Glomerular visceral epithelial cell (primary cell): ENCODE measurements at regions not wholly inside any gene's neighbourhood (a gene's known extent, or its start where the extent isn't known, plus 50 kb on each side); places are given as distances from the start of the nearest gene placed in this dataset.

Experiments used
- DNase-seq: peaks from one replicate; pipeline ENCODE4 v3.0.0-alpha.2; 2016; ENCODE audit errors: extremely low spot score

GRCh38 chr15:66615846-66616245, 50.0 kb upstream of the LCTL start:
- DNase-seq = no peak

GRCh38 chr15:66617137-66618090, 51.6 kb upstream of the LCTL start:
- DNase-seq = peak; percentile 75

DNA sequence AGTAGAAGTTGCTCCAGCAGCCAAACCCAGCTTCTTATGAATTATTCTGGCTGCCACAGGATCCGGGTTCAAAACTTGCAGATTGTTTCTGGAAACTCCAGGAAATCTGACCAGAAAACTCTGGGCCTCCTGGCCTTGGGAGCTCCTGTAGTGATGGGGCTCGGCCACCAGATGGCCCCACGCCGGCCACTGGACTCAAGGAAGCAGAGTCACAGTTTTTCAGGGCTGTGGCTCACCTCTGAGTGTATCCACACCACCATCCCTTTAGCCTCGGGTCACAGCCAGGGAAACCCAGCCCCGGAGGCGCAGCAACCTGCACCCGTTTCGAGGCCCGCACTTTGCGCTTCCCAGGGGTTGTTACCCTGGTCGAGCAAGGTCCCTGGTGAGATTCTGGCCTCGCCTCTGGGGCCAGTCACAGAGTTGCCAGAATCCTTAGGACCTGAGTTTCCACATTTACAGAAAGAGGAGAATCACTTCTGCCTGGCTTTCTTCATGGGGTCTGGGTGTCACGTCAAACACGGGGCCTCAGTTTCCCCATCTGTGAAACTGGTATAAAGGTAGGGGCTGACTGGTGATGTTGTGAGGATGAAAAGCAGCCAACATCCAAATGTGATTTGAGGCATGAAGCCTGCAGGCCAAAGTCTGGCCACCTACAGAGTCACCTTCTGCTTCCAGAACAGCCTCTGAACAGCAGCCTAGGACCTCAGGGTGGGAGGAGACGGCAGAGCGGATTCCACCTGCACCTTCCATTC, 53.5 kb upstream of the LCTL start:
- DNase-seq = peak; percentile 78

DNA sequence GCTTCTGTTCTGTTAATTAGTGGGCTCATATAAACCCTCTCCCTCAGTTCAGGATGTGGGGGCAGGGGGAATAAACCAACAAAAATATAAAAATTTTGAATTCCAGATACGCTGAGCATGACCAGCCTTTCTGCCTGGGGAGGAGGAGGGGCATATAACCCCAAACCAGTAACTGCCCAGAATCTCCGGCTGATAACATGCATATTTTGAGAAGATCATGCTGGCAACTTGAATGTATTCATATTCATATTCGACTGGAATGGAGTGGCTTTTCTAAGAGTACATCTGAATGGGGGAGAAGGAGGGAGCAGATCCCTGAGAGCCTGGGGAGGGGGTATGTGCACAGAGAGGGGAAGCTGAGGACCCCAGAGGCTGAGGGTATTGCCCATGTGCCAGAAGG, 54.5 kb upstream of the LCTL start:
- DNase-seq = no peak

GRCh38 chr15:66620744-66621344, 55.0 kb upstream of the LCTL start:
- no peak for DNase-seq

DNA sequence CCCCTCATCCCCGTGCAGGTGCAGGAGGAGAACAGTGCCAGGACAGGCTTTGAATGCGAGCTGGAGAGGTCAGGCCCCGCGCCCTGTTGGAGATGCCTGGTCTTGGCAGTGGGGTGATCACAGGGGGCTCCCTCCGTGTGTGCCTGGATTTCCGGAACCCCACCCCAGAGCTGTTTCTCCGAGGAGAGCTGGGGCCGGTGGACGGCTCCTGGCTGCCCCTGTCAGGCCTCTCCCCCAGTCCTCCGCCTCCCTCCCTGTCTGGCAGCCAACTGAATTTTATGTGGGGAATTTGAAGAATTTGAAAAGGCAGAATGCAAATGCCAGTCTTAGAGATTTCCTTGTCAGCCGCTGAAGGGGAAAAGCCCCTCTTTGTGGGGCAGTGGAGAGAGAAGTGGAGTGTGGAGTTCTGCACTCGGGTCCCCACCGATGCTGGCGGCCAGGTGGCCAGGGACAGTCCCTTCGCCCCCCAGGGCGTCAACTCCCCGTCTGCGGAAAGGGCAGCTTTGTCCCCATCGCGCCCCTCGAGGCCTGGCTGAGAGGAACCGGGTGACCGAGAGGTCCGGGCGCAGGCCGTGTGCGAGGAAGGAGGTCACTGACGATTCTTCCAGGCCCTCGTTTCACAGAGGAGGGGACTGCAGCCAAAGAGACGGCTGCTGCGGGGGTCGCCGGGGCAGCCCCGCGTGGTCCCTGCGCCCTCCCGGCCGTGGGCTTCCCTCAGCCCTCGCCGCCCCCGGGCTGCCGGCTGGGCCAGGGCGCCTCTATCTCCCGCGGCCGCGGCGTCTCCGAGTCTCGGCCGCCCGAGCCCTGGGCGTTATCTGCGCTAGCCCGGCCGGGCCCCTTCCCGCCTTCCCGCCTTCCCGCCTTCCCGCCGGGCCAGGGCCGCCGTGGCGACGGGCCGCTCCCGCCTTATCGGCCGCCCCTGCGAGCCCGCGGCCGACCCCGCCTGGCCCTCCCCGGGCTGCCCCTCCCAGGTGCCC, 56.0 kb upstream of the LCTL start:
- no peak for DNase-seq

DNA sequence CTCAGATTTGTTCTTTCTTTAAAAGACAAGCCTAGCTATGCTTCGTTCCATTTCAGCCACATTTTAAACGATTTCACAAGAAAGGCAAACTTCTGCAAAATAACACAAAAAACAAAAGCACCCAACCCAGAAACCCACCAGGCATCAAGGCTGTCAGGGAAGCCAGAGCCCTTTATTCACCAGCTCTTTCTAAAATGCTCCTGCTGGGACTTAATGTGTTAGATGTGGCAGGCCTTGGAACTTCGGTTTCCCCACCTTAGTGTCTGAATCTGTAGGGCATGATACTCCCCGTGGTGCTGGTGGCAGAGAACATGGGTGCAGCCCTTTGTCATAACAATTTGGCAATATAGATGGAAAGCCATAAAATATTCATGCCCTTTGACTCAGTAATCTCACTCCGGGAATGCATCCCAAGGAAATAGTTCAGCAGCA, 56.8 kb upstream of the LCTL start:
- DNase-seq = no peak

GRCh38 chr15:66623801-66624453, 58.1 kb upstream of the LCTL start:
- no peak for DNase-seq

GRCh38 chr15:66625531-66625930, 59.7 kb upstream of the LCTL start:
- DNase-seq = no peak

DNA sequence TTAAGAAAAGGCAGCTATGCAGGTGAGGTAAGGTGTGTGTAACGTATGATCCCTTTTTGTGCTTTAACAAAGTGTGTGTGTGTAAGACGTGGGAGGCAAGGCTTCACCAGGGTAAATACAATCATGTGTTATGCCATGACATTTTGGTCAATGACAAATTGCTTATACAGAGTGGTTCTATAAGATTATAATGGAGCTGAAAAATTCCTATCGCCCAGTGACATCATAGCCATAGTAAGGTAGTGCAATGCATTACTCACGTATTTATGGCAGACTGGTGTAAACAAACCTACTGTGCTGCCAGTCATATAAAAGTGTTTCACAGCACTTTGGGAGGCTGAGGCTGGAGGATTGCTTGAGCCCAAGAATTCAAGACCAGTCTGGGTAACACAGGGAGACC, 60.2 kb upstream of the LCTL start:
- DNase-seq = no peak

DNA sequence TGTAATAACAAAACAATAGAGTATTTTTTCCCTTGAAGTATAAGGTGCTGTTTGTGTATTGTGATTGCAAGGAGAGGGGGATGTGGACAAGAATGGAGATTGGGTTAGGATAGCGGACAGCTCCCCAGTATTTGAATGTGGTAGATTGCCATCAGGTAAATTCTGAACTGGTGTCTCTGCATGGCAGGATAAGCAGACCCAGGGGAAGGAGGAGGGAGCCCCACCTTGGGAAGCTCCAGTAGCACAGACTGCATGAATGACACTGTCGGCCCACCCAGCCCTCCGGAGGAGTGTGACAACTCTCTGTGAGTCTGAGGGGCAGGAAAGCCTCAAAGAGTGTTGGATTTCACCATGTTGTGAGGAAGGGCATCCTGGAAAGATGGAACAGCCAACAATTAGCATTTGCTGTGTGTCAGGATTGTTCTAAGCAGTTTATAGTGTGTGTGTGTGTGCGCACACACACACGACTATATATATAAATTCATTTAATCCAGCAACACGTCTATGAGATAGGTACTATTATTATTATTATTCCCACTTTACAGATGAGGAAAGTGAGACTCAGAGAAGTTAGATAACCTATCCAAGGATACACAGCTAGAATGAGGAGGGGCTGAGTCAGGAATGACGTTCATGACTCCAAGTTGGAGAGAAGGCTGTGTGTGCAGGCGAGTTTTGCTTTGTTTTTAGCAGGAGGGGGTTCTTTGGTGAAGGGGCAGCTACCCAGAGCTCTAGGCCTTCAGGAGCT, 63.4 kb upstream of the LCTL start:
- no peak for DNase-seq

DNA sequence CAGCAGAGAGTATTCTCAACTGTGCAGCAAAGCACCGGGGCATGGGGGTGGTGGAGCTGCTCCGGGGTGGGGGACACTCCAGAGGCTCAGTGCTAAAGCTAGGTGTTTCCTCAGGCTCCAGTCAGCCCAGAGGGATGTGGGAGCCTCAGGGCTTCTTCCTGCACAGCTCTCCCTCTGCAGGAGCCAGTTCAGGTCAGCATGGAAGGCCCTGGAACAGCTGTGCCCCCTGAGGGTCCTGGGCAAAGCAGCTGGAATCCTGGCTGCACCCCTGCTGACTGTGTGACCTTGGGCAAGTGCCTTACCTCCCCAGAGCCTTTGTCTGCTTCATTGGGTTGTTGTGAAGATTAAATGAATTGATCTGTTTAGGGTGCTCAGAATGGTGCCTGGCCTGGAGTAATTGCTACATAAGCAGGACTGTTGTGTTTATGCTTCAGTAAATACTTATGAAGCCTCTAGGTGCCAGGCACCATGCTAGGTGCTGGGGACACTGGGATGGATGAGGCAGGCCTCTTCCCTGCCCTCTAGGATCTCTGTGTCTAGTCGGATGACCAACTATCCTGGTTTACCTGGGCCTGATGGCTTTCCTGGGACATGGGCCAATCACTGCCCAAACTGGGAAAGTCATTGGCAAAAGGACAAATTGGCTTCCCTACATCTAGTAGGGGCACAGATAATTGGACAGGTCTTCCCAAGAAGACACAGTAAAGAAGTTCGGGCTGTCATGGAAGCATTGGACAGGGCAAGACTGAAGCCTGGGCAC, 64.2 kb upstream of the LCTL start:
- no peak for DNase-seq

- DNase-seq = no peak
Observed at GRCh38 chr15:66630801-66631351, 65.1 kb upstream of the LCTL start.

GRCh38 chr15:66631616-66632263, 65.9 kb upstream of the LCTL start:
- DNase-seq = no peak

DNA sequence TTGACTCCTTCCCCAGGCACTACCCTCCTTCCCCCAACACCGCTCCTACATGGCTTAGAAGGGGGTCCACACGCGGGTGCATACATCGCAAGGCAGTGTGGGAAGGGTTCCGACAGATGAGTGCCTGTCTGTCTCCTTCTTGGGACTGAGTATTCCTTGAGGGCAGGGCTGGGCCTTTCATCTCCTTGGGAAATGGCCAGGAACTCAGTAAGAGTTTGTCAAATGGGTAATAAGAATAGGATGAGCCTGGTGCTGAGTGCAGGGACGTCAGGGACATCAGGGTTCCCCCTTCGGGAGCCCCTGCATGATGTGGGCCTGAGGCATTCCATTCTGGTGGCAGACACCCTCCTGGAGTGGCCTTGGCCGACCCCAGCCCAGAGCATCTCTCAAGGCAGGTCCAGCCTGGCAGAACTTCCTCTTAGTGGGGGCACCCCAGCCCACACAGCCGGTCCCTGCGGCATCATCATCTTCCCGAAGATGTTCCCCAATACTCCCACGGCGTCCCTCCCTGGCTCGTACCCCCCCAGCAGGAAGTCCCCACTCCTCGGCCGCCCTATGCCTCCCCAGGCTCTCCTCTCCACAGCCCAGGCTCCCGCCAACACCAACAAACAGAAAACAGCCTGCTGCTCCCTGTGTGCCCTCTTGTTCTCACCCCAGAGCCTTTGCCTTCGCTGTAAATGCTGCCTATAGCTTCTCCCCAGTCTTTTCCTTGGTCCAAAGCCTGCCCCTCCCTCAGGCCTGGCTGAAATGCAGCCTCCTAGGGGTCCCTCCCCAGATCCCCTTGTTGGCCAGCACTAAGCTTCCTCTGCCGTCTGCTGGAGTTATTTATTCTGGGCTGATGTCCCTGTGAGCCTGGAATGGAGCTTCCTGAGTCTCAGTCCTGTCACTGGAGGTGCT, 67.5 kb upstream of the LCTL start:
- DNase-seq = no peak

DNA sequence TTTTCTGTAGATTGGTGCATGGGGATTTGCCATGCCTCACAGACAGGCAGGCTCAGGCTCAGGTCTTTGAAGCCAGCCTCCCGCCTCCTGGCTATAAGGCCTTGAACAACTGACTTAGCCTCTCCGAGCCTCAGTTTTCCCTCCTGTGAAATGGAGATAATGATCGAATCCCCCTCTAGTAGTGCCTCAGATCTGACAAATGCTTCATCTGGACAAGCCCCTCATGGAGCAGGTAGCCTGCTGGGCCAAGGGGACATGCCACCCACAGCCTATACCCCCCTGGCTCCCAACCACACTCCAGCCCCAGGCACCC, 68.1 kb upstream of the LCTL start:
- DNase-seq = no peak

DNA sequence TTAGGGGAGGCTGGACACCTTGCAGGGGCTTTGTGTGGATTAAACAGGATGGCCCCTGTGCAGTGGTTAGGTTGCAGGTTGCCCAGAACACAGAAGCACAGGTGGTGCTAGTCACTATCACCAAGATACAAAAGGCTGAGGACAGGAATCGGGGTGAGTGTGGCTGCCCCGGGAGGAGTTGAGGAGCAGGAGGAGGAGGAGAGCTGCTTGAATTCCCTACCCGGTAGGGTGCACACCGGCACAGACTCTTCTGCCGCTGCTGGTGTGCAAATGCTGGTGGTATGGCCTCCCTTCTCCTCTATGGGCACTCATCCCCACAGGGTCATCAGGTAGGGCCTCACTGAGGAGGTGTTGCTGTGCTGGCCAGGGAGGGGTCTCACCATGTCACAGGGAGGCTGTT, 67.5 kb upstream of the SMAD6 start:
- DNase-seq = no peak

- DNase-seq = no peak
Observed at GRCh38 chr15:66635006-66635405, 67.0 kb upstream of the SMAD6 start.
